ENCODE measurements at regions not wholly inside any gene's neighbourhood (a gene's known extent, or its start where the extent isn't known, plus 50 kb on each side); places are given as distances from the start of the nearest gene placed in this dataset.

DNA sequence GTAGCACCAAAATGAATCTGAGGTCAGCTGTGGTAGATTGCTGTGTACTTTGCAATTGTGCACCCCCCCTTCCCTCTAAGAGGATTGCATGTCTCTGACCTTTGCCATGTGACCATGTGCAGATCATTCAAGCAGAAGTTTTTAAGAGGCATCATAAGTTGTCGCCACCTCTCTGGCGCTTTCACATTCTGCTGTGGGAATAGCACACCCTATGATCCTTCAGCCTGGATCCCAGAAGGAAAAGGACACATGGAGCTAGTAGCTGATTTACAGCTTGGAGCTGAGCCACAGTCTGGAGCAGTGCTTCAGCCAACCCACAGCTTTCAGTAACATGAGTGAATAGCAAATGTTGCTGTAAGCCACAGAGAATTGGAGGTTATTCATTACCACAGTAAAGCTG is 158.5 kb downstream of the TSEN15 start:
- TF ChIP-seq, protein P1, sequence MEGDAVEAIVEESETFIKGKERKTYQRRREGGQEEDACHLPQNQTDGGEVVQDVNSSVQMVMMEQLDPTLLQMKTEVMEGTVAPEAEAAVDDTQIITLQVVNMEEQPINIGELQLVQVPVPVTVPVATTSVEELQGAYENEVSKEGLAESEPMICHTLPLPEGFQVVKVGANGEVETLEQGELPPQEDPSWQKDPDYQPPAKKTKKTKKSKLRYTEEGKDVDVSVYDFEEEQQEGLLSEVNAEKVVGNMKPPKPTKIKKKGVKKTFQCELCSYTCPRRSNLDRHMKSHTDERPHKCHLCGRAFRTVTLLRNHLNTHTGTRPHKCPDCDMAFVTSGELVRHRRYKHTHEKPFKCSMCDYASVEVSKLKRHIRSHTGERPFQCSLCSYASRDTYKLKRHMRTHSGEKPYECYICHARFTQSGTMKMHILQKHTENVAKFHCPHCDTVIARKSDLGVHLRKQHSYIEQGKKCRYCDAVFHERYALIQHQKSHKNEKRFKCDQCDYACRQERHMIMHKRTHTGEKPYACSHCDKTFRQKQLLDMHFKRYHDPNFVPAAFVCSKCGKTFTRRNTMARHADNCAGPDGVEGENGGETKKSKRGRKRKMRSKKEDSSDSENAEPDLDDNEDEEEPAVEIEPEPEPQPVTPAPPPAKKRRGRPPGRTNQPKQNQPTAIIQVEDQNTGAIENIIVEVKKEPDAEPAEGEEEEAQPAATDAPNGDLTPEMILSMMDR (IDR thresholded peaks at IDR 0.05 in 8 of 11, conservative IDR thresholded peaks at IDR 0.05 in 3 of 11), result no peak
- no peak for TF ChIP-seq POLR2A (IDR thresholded peaks at IDR 0.05)
- no peak for TF ChIP-seq POLR2AphosphoS5 (IDR thresholded peaks at IDR 0.05)
- Histone ChIP-seq H3K27ac (no peak overlapping the region), H3K36me3 (no peaks in the 10 kb centered on the region), H3K4me1 (peaks cover 0 to 9% (median 0%) of the 10 kb centered on the region in 6 donors), H3K4me3 (no peak overlapping the region), H3K9me3 (no peaks in the 10 kb centered on the region), H3K27me3 (replicated peaks in 1 of 7) (no peaks in the 10 kb centered on the region)
- 82 to 93% (median 85%) methylated on average over 2 of the region's 2 CpGs for WGBS, 5 donors
- DNase-seq, result no peak
- intact Hi-C loops (cut with DNase I; ENCODE audit: low total_unique reads), result no loop called here

- DNase-seq, result no peak
- Histone ChIP-seq H3K27me3 (replicated peaks in 1 of 7) (no peaks in the 10 kb centered on the region), H3K27ac (no peak overlapping the region), H3K9me3 (no peaks in the 10 kb centered on the region), H3K36me3 (no peaks in the 10 kb centered on the region), H3K4me1 (peaks cover 0 to 9% (median 0%) of the 10 kb centered on the region in 6 donors), H3K4me3 (no peak overlapping the region)
- WGBS, 5 donors, result 61 to 85% (median 70%) methylated on average over 6 of the region's 6 CpGs
- TF ChIP-seq POLR2A (IDR thresholded peaks at IDR 0.05) (no peak), POLR2AphosphoS5 (IDR thresholded peaks at IDR 0.05) (no peak)
- TF ChIP-seq, protein P1 (IDR thresholded peaks at IDR 0.05 in 8 of 11, conservative IDR thresholded peaks at IDR 0.05 in 3 of 11), result peak in 1 of 11 experiments; percentile 29
- intact Hi-C loops (cut with DNase I; ENCODE audit: low total_unique reads), result no loop called here
These were observed 159.3 kb downstream of the TSEN15 start for GRCh38 chr1:184210862-184211261.

DNA sequence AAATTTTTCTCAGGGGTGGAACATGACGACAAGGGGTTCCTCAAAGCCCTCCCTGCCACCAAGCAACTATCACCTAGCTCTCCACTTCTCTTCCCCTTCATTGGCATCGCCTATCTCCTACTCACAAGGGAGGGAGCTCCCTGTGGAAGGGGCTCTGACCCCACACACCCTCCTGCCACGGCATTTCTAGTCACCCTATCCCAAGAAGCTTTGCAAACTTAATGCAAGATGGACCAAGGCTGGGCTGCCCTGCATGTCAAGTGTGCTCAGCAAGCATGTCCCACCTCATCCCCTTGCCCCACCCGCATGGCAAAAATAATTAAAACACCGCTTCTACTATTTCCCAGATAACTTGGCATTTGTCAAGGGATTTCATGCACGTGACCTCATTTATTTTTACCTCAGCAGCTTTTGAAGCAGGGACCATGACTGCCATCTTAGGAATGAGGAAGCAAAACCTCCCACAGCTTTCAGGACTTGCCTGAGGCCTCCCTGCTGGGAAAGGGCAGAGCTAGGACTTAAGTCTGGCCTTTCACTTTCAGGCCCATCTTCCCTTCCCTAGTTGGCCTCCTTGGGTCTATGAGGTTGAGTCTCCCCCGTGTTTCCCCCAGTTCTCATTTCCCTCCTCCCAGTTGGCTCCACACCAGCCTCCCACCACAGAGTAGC is 161.3 kb downstream of the TSEN15 start:
- H3K9me3 ChIP-seq, result no peaks in the 10 kb centered on the region
- H3K4me1 ChIP-seq, result peaks cover 0 to 9% (median 0%) of the 10 kb centered on the region in 6 donors
- no peak overlapping the region for H3K4me3 ChIP-seq
- TF ChIP-seq, protein P1 (IDR thresholded peaks at IDR 0.05 in 8 of 11, conservative IDR thresholded peaks at IDR 0.05 in 3 of 11), result no peak
- no peak for TF ChIP-seq POLR2AphosphoS5 (IDR thresholded peaks at IDR 0.05)
- TF ChIP-seq POLR2A (IDR thresholded peaks at IDR 0.05), result no peak
- H3K36me3 ChIP-seq, result no peaks in the 10 kb centered on the region
- no peaks in the 10 kb centered on the region for H3K27me3 ChIP-seq (replicated peaks in 1 of 7)
- intact Hi-C loops (cut with DNase I; ENCODE audit: low total_unique reads), result no loop called here
- no peak for DNase-seq
- peak overlapping the region in 4 of 8 donors; percentile 6 to 40 (median 13) for H3K27ac ChIP-seq
- WGBS, 5 donors, result 75 to 80% (median 77%) methylated on average over 7 of the region's 7 CpGs

DNA sequence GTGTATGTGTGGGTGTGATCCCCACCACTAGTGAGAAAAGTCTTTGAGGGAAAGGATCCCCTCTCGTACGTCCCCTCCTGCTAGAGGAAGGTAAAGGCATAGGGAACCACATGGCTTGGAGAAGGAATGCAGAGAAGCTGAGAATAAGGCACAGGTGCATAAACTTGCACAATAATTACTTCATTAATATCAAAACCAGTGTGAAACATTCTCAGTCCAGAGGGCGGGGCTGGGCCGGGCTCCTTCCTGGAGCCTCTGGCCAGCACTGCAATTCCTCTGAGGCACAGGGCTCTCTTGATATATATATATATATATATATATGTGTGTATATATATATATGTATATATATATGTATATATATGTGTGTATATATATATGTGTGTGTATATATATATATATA is 162.6 kb downstream of the TSEN15 start:
- Histone ChIP-seq H3K36me3 (no peaks in the 10 kb centered on the region), H3K4me1 (peaks cover 0 to 9% (median 0%) of the 10 kb centered on the region in 6 donors), H3K4me3 (no peak overlapping the region), H3K27ac (no peak overlapping the region), H3K27me3 (replicated peaks in 1 of 7) (no peaks in the 10 kb centered on the region), H3K9me3 (no peaks in the 10 kb centered on the region)
- no peak for DNase-seq
- 80 to 94% (median 90%) methylated on average over 4 of the region's 4 CpGs for WGBS, 5 donors
- TF ChIP-seq POLR2A (IDR thresholded peaks at IDR 0.05) (no peak), POLR2AphosphoS5 (IDR thresholded peaks at IDR 0.05) (no peak)
- TF ChIP-seq, protein P1 (IDR thresholded peaks at IDR 0.05 in 8 of 11, conservative IDR thresholded peaks at IDR 0.05 in 3 of 11), result no peak
- intact Hi-C loops (cut with DNase I; ENCODE audit: low total_unique reads), result no loop called here

Measured in spleen (tissue), 11 donors.